ENCODE measurements at regions not wholly inside any gene's neighbourhood (a gene's known extent, or its start where the extent isn't known, plus 50 kb on each side); places are given as distances from the start of the nearest gene placed in this dataset.

GRCh38 chr5:56443826-56444225 is 210.7 kb upstream of the ANKRD55 start:
- ATAC-seq (no peak), DNase-seq (ENCODE audit: missing footprints) (no peak)
- intact Hi-C loops (cut with DNase I): no loop called here

GRCh38 chr5:56440871-56441740 is 208.0 kb upstream of the ANKRD55 start:
- no peak for DNase-seq (ENCODE audit: missing footprints)
- intact Hi-C loops (cut with DNase I): no loop called here
- peak; percentile 94 for ATAC-seq

DNA sequence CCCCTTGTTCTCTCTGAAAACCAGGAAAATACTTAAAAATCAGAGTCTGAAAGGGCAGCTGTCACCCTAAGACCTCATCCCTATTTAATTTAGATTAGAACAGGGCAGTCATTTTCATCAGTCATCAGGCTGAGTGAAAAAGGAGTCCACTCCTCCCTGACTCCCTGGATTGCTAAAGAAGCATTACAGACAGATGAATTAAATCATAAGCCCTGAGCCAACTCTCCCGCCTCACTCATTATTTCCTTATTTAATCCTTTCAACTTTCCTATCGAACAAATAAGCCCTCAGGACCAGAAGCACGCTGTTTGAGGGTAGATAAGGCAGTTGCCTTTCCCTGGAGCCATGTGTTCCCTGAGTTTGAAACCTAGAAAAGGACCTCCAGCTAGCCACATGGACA is 201.9 kb upstream of the ANKRD55 start:
- DNase-seq (ENCODE audit: missing footprints): no peak
- intact Hi-C loops (cut with DNase I): no loop called here
- no peak for ATAC-seq

DNA sequence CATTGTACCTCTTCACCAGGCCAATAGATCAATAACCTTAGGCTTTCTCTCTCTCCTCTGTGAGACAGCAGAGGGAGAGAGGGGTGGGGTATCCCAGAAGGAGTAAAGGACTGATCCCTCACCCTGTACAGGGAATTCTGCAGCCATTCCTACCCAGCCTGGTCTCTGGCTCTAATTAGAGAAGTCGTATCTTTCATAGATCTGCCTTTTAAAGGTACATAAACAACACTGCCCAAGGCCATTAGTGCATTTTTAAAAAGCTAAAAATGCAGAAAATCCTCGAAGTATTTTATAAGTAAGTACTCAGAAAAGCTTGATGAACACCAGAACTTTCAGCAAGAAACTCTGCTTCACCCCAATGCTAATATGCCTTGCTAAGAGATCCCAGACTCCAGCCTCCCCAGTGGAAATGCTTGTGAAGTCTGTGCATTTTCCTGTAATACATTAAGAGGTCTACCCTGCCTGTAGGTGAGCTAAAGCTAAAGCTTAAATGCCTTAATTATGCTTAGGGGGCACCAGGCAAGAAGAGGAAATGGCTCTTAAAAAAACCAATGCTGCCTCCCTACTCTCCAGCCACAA is 200.0 kb upstream of the ANKRD55 start:
- DNase-seq (ENCODE audit: missing footprints) (no peak), ATAC-seq (no peak)
- intact Hi-C loops (cut with DNase I): no loop called here

DNA sequence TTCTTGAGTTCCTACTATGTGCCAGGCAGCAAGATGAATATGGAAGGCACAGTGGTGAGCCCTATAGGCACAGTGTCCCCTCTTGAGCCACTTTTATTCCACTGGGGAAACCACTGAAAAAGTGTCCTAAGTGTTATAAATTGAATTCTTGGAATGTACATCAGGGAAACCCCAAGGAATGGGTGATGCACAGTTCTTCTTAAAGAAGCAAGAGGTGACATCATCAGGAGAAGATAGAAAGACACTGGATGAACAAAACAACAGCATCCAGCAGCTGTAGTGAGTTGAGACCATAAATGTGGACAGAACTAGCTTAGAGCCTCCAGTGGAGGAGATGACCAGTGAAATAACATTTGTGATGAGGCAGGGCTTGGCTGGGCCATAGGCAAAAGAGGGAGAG is 199.2 kb upstream of the ANKRD55 start:
- intact Hi-C loops (cut with DNase I): no loop called here
- ATAC-seq: no peak

DNA sequence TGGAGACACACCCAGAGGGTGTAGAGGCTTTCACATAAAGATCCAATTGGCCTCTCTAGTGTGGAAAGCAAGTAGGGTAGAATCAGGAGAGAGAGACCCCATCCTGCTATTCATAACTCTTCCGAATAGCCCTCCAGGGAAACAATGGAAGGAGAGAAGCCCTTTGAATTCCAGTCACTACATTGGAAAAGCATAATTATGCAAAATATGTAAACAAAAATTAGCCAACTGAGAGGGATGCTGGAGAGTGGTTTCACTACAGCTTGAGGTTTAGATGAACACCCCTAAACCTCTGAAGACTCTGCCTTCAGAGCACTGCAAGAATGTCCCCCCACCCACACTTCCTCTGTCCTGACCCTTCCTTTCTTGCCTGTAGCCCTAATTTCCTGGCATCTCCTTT is 197.3 kb upstream of the ANKRD55 start:
- intact Hi-C loops (cut with DNase I): no loop called here
- ATAC-seq (no peak), DNase-seq (ENCODE audit: missing footprints) (no peak)

More for the DNA sequence above, 199.2 kb upstream of the ANKRD55 start:
- DNase-seq (ENCODE audit: missing footprints): no peak

DNA sequence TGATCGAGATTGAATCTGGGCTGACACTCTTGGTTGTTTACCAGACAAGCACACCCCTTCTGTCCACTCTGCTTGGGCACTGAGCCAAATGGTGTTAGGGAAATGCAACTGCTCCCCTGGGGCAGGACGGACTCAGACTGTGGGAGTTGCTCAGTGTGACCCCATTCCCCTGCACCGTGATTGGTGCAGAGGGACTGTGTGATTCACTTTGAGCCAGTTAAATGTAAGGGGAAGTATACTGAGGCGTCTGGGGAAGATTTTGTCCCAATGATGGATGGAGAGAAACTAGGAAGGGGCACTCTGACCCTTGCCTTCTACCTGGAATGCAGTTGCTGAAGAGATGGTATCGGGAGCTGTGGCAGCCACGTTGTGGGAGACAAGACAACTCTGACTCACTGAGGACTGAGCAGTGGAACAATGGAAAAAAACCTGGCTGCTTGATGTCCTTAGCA is 196.0 kb upstream of the ANKRD55 start:
- peak; percentile 60 for ATAC-seq
- intact Hi-C loops (cut with DNase I): no loop called here

DNA sequence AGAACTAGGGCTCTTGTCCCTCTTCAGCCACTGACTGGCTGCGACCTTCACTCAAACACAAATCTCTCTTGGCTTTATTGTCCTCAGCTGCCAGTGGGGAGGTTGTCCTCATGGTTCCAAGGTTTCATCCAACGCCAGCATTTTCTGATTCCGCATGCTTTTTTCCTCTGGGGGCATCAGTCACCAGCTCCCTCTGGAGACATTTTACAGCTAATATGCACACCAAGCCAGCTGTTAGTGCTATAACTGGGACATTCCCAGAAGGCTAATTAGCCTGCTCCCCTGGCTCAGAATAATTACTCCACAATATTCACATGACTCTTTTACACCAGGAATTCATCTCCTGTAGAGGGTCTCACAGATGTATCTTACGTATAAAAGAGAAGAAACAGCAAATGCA is 193.6 kb upstream of the ANKRD55 start:
- no peak for DNase-seq (ENCODE audit: missing footprints)
- intact Hi-C loops (cut with DNase I): no loop called here
- no peak for ATAC-seq

More for the DNA sequence above, 196.0 kb upstream of the ANKRD55 start:
- DNase-seq (ENCODE audit: missing footprints): no peak

GRCh38 chr5:56422076-56422762 is 189.1 kb upstream of the ANKRD55 start:
- no peak for ATAC-seq
- DNase-seq (ENCODE audit: missing footprints): no peak
- intact Hi-C loops (cut with DNase I): no loop called here

DNA sequence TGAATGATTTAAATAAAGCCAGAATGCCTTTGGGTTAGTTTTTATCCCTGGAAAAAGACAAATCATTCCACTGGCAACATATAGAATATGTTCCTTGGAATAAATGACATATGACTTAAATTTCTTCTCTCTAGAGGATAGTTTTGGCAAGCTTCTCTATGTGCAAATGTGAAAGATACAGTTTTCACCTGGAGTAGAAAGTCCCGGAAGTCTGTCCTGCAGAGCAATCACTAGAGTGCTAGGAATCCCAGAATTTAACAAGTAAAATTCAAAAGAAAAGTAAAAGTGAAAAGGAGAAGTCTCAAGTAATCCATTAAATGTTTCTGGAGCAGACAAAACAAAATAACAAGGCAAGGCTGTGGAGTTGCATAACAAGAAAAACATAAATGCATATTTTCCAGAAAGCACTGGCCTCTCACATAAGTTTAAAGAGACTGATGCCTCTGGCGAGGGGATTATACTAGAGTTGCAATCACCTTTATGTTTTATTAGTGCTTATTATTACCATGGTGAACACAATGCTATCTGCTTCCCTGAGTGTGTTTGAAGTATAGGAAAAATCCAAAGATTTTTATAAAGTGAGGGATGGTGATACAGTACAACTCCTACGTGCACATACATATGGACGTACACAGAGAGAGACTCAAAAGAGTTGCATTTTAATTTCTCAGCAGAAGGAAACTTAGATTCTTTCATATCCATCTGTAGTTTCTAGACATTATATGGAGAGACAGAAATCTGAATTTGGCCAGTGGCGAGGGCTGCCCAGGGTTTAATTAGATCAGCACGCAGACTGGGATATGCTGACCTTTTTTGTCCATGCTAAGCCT is 188.3 kb upstream of the ANKRD55 start:
- DNase-seq (ENCODE audit: missing footprints) (no peak), ATAC-seq (no peak)
- intact Hi-C loops (cut with DNase I): no loop called here

- DNase-seq (ENCODE audit: missing footprints) (no peak), ATAC-seq (no peak)
- intact Hi-C loops (cut with DNase I): no loop called here
Measured at GRCh38 chr5:56420323-56420722, 187.2 kb upstream of the ANKRD55 start.

GRCh38 chr5:56419667-56420066 is 186.5 kb upstream of the ANKRD55 start:
- DNase-seq (ENCODE audit: missing footprints) (no peak), ATAC-seq (no peak)
- intact Hi-C loops (cut with DNase I): no loop called here

DNA sequence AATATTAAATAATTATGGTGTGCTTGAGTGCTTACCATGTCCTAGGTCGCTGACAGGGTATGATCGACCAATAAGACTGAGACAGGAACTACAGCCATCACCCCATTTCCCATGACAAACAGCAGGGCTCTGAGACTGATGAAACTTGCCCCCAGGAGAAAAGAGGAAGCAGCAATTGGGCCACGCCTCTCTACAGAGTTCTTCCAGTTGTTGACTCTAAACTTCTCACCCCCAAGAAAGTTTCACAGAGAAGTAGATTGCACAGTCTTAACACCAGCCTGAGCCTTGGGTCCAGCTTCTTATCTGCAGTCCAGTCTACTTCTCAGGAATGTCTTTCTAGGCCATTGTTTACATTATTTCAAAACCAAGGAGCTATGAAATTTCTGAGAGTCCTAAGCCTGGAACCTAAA is 182.2 kb upstream of the ANKRD55 start:
- intact Hi-C loops (cut with DNase I): no loop called here
- peak; percentile 81 for ATAC-seq
- DNase-seq (ENCODE audit: missing footprints): peak; percentile 66

GRCh38 chr5:56414066-56414465 is 180.9 kb upstream of the ANKRD55 start:
- DNase-seq (ENCODE audit: missing footprints): no peak
- intact Hi-C loops (cut with DNase I): no loop called here
- peak; percentile 9 for ATAC-seq

DNA sequence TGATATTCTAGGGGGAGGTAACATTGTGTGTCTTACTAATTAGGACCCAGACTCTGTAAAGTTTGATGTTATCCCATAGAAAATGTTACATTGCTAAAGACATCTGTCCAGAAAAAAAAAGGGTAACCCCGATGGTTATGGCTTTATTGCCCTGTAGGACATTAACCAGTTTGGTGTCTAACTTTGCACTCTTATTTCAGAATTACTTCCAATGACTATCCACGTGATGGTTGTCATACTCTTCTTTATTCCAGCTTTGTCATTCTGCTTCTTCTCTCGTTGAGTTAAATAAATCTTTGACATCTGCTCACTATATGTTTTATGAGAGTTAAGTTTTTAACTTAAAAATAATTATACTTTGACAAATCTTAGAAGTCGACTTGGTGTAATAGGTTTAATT is 180.4 kb upstream of the ANKRD55 start:
- intact Hi-C loops (cut with DNase I): no loop called here
- DNase-seq (ENCODE audit: missing footprints): no peak
- no peak for ATAC-seq

DNA sequence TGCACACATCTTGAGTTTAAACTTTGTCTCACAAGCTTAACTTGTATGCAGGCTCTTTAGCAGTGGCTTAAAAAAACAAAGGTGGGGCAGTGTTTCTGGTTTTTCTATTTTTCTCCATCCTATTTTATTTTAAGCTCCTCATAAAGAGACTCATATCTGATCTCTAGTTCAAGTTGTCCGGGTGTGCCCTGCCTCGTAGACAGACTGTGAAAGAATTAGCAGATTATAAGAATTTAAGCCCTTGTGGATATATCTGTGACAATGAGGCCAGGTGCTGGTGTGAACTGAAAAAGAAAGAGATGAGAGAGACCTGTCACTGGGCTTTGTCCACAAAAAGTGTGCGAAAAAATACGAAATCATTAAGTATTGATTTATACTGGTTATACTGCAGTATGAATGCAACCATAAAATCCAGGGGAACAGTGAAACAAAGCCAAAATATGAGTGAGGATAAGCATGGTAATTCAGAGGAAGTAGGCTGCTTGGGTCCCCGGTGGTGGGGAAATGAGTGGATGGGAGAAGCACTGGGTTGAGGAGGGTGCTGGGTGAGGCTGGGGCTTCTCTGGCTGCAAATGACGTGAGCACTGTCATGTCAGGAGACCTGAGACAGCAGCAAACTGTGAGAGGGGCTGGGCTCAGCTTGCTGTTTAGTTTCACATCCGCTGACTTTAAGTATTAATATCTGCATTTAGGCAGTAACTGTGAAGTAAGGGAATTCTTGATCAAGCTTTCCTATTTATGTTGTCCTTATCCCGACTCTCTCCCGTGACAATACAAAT is 179.7 kb upstream of the ANKRD55 start:
- peak; percentile 43 for ATAC-seq
- intact Hi-C loops (cut with DNase I): no loop called here
- peak; percentile 78 for DNase-seq (ENCODE audit: missing footprints)

- intact Hi-C loops (cut with DNase I): no loop called here
- no peak for ATAC-seq
- no peak for DNase-seq (ENCODE audit: missing footprints)
Measured at GRCh38 chr5:56410696-56411095, 177.6 kb upstream of the ANKRD55 start.
